SK-N-SH (cell line): ENCODE measurements at regions not wholly inside any gene's neighbourhood (a gene's known extent, or its start where the extent isn't known, plus 50 kb on each side); places are given as distances from the start of the nearest gene placed in this dataset.

Experiments
- CTCF ChIA-PET: fragments of 300-600, 350-600 bp; formaldehyde crosslinking; extraction: SDS; loops from one replicate; lab custom pipeline; 2021; lab: Yijun Ruan, JAX
- POLR2A ChIA-PET: fragments of 350-600 bp; sonication (Branson Sonifier 250); formaldehyde crosslinking; extraction: SDS; loops from one replicate; lab custom pipeline; 2020; ENCODE audit warnings: antibody characterized with exemption, inconsistent platforms; lab: Yijun Ruan, JAX
- DNase-seq: peaks from one replicate; pipeline ENCODE4 v3.0.0; 2012
- H2AFZ ChIP-seq: fragments of 200-600 bp; sonication (generic); 2 replicates; pipeline ENCODE4 v1.8.1; 2016; ENCODE audit warnings: antibody characterized with exemption, mild to moderate bottlenecking, low read depth
- H3F3A ChIP-seq: fragments of 200-600 bp; sonication (generic); replicated peaks from 2 replicates; pipeline ENCODE3; 2016; ENCODE audit warnings: antibody characterized with exemption, mild to moderate bottlenecking; ENCODE audit not compliant: insufficient read depth
- H3K27ac ChIP-seq, 2 experiments: fragments of 200-500 bp in 1 of 2; fragments of 200-600 bp in 1 of 2; sonication (Bioruptor generic) in 1 of 2; sonication (generic), shearing (Covaris generic) in 1 of 2; 2 replicates each; pipeline versions ENCODE4 v1.5.1 to v1.6.1; 2014 to 2016; ENCODE audit warnings: low read depth in 2 of 2, inconsistent platforms in 1 of 2, low read length in 1 of 2, mild to moderate bottlenecking in 1 of 2, mixed read lengths in 1 of 2
- H3K27me3 ChIP-seq: fragments of 200-600 bp; sonication (generic), shearing (Covaris generic); 2 replicates; pipeline ENCODE4 v1.6.1; 2016; ENCODE audit warnings: mixed run types; ENCODE audit not compliant: insufficient read depth
- H3K36me3 ChIP-seq, 2 experiments: fragments of 200-500 bp in 1 of 2; fragments of 200-600 bp in 1 of 2; sonication (Bioruptor generic) in 1 of 2; sonication (generic) in 1 of 2; replicated peaks in 1 of 2; 2 replicates each; pipeline versions ENCODE3 to v1.5.1; 2014 to 2016; ENCODE audit warnings: low read length in 1 of 2, mild to moderate bottlenecking in 1 of 2; ENCODE audit not compliant: insufficient read depth in 2 of 2, control insufficient read depth in 1 of 2
- H3K4me1 ChIP-seq, 2 experiments: fragments of 200-500 bp in 1 of 2; fragments of 200-600 bp in 1 of 2; sonication (Bioruptor generic) in 1 of 2; sonication (generic), shearing (Covaris generic) in 1 of 2; 2 replicates each; pipeline versions ENCODE4 v1.5.1 to v1.6.1; 2014 to 2016; ENCODE audit warnings: low read depth in 1 of 2, low read length in 1 of 2, mixed run types in 1 of 2; ENCODE audit not compliant: insufficient read depth in 2 of 2, control insufficient read depth in 1 of 2
- H3K4me2 ChIP-seq: fragments of 200-600 bp; sonication (generic), shearing (Covaris generic); 2 replicates; pipeline ENCODE4 v1.6.1; 2017; ENCODE audit warnings: mixed run types
- H3K4me3 ChIP-seq, 2 experiments: fragments of 200-500 bp in 1 of 2; fragments of 200-600 bp in 1 of 2; sonication (Bioruptor generic) in 1 of 2; sonication (generic), shearing (Covaris generic) in 1 of 2; 2 replicates each; pipeline versions ENCODE4 v1.5.1 to v1.8.1; 2014 to 2016; ENCODE audit warnings: low read depth in 2 of 2, inconsistent platforms in 1 of 2, low read length in 1 of 2, mild to moderate bottlenecking in 1 of 2, mixed read lengths in 1 of 2, moderate library complexity in 1 of 2
- H3K79me2 ChIP-seq: fragments of 200-600 bp; sonication (generic); 2 replicates; pipeline ENCODE4 v1.8.1; 2017; ENCODE audit warnings: mild to moderate bottlenecking; ENCODE audit not compliant: insufficient read depth
- H3K9ac ChIP-seq: fragments of 200-600 bp; sonication (generic); 2 replicates; pipeline ENCODE4 v1.6.1; 2017; ENCODE audit warnings: mixed run types
- H3K9me2 ChIP-seq: fragments of 200-600 bp; sonication (generic); 2 replicates; pipeline ENCODE4 v1.6.1; 2017; ENCODE audit warnings: mixed run types
- H3K9me3 ChIP-seq: fragments of 200-600 bp; sonication (generic); 2 replicates; pipeline ENCODE4 v1.6.1; 2017; ENCODE audit warnings: mixed run types, mild to moderate bottlenecking, moderate library complexity
- H4K20me1 ChIP-seq: fragments of 200-600 bp; sonication (generic); 2 replicates; pipeline ENCODE4 v1.6.1; 2017; ENCODE audit warnings: mild to moderate bottlenecking, mixed run types; ENCODE audit not compliant: insufficient read depth
- ELF1 ChIP-seq: IDR thresholded peaks from 2 replicates; pipeline ENCODE4 v1.4.0; 2012
- FOXM1 ChIP-seq: IDR thresholded peaks from 2 replicates; pipeline ENCODE4 v1.4.0; 2012; ENCODE audit warnings: low read depth, mild to moderate bottlenecking
- GATA2 ChIP-seq: sonication (generic); formaldehyde crosslinking; IDR thresholded peaks from 2 replicates; pipeline ENCODE4 v1.5.0; 2020; ENCODE audit warnings: mild to moderate bottlenecking, missing genetic modification reagents
- IRF3 ChIP-seq: fragments of 150-350 bp; IDR thresholded peaks from 2 replicates; pipeline ENCODE4 v1.6.1; 2016; ENCODE audit warnings: mild to moderate bottlenecking, low read depth, low read length
- NRF1 ChIP-seq: IDR thresholded peaks from 2 replicates; pipeline ENCODE4 v1.6.1; 2012; ENCODE audit warnings: low read depth, mild to moderate bottlenecking, low read length
- RAD21 ChIP-seq: IDR thresholded peaks from 2 replicates; pipeline ENCODE4 v1.6.1; 2012; ENCODE audit warnings: mild to moderate bottlenecking, low read length
- RCOR1 ChIP-seq: fragments of 150-350 bp; IDR thresholded peaks from 2 replicates; pipeline ENCODE4 v1.6.1; 2017; ENCODE audit warnings: antibody characterized with exemption, low read length
- TCF12 ChIP-seq: IDR thresholded peaks from 2 replicates; pipeline ENCODE4 v1.4.0; 2012
- TEAD4 ChIP-seq: IDR thresholded peaks from 2 replicates; pipeline ENCODE4 v1.4.0; 2012; ENCODE audit warnings: mild to moderate bottlenecking, borderline replicate concordance; ENCODE audit not compliant: insufficient read depth
- USF1 ChIP-seq: IDR thresholded peaks from 2 replicates; pipeline ENCODE4 v1.4.0; 2012; ENCODE audit warnings: low read depth, borderline replicate concordance
- USF2 ChIP-seq: fragments of 150-350 bp; IDR thresholded peaks from 2 replicates; pipeline ENCODE4 v1.6.1; 2017; ENCODE audit warnings: antibody characterized with exemption, low read length, low read depth, borderline replicate concordance
- ZBTB33 ChIP-seq: IDR thresholded peaks from 2 replicates; pipeline ENCODE4 v1.4.0; 2012; ENCODE audit warnings: low read depth, borderline replicate concordance
- WGBS: methylation state at CpG from one replicate; pipeline ENCODE4 v1.1.6; 2017; ENCODE audit warnings: low lambda C conversion rate; 5-methylcytosine and 5-hydroxymethylcytosine counted together

- TF ChIP-seq ELF1 (no peak), TEAD4 (no peak)
- TF ChIP-seq, all 33 proteins: peak for 0
- POLR2A ChIA-PET, result no interaction called here
These were observed 563.3 kb upstream of the SYNCRIP start for GRCh38 chr6:86205980-86206379.

GRCh38 chr6:86203044-86203443, 560.4 kb upstream of the SYNCRIP start:
- ChIA-PET POLR2A (no interaction called here), CTCF (no interaction called here)
- Histone ChIP-seq H3K4me2 (no peak overlapping the region), H3K4me3 (no peak overlapping the region), H3K9me2 (no peaks in the 10 kb centered on the region), H3K4me1 (no peaks in the 10 kb centered on the region), H3K27ac (no peak overlapping the region), H2AFZ (no peak overlapping the region), H3K36me3 (no peaks in the 10 kb centered on the region), H3K27me3 (no peaks in the 10 kb centered on the region), H3K79me2 (no peaks in the 10 kb centered on the region), H3K9me3 (no peaks in the 10 kb centered on the region; the same call in 1 of the 2 replicates), H3K9ac (no peak overlapping the region), H4K20me1 (no peaks in the 10 kb centered on the region), H3F3A (no peaks in the 10 kb centered on the region)
- 73% methylated on average over 3 of the region's 3 CpGs for WGBS
- TF ChIP-seq IRF3 (no peak), RAD21 (no peak), GATA2 (CRISPR knock-in tag) (no peak), TCF12 (no peak), NRF1 (no peak), USF1 (no peak), FOXM1 (no peak), USF2 (no peak), RCOR1 (no peak), ZBTB33 (no peak)
- no peak for DNase-seq

More at GRCh38 chr6:86205980-86206379, 563.3 kb upstream of the SYNCRIP start:
- H3F3A ChIP-seq, result no peaks in the 10 kb centered on the region
- H3K79me2 ChIP-seq, result no peaks in the 10 kb centered on the region
- DNase-seq, result no peak
- H3K9me2 ChIP-seq, result no peaks in the 10 kb centered on the region
- 57% methylated on average over 8 of the region's 10 CpGs for WGBS
- H3K9ac ChIP-seq, result no peak overlapping the region
- no peak overlapping the region for H3K27ac ChIP-seq
- no peaks in the 10 kb centered on the region for H3K27me3 ChIP-seq
- H2AFZ ChIP-seq, result no peak overlapping the region
- H3K9me3 ChIP-seq, result no peaks in the 10 kb centered on the region
- H4K20me1 ChIP-seq, result no peaks in the 10 kb centered on the region
- no peaks in the 10 kb centered on the region for H3K36me3 ChIP-seq
- no peak overlapping the region for H3K4me2 ChIP-seq
- no peaks in the 10 kb centered on the region for H3K4me1 ChIP-seq
- CTCF ChIA-PET, result interaction anchor here (1.3 kb wide), 1 partner anchor 282 kb away, joined by 4 read pairs; no protein-coding TSS in a partner anchor
- H3K4me3 ChIP-seq, result no peak overlapping the region
